CD4-positive, alpha-beta memory T cell (primary cell): ENCODE measurements at regions not wholly inside any gene's neighbourhood (a gene's known extent, or its start where the extent isn't known, plus 50 kb on each side); places are given as distances from the start of the nearest gene placed in this dataset.

Experiments
- CTCF ChIA-PET: fragments of 350-600 bp; sonication (Branson Sonifier 250); formaldehyde crosslinking; loops from one replicate; lab custom pipeline; 2021; ENCODE audit warnings: inconsistent platforms; ENCODE audit not compliant: partially characterized antibody; lab: Charles Lee
- POLR2A ChIA-PET: fragments of 350-600 bp; sonication (Branson Sonifier 250); formaldehyde crosslinking; loops from one replicate; lab custom pipeline; 2021; ENCODE audit not compliant: partially characterized antibody; lab: Charles Lee
- DNase-seq, 5 donors: peaks; one replicate each; pipeline versions ENCODE4 v3.0.0 to v3.0.0-alpha.2; 2020 to 2022; ENCODE audit warnings: mixed read lengths in 1 of 5
- H3K27ac ChIP-seq: one replicate; pipeline ENCODE4 v1.7.0; 2013; ENCODE audit warnings: low read depth, low read length
- H3K27me3 ChIP-seq: 2 replicates; pipeline ENCODE4 v1.7.0; 2013; ENCODE audit warnings: mild to moderate bottlenecking, low read length, moderate library complexity; ENCODE audit not compliant: insufficient read depth
- H3K36me3 ChIP-seq: 2 replicates; pipeline ENCODE4 v1.7.0; 2013; ENCODE audit warnings: mild to moderate bottlenecking, low read length, moderate library complexity; ENCODE audit not compliant: insufficient read depth
- H3K4me1 ChIP-seq: 2 replicates; pipeline ENCODE4 v1.7.0; 2013; ENCODE audit warnings: mild to moderate bottlenecking, low read length, moderate library complexity; ENCODE audit not compliant: insufficient read depth
- H3K4me3 ChIP-seq, 2 donors: one replicate each; pipeline ENCODE4 v1.7.0; 2013; ENCODE audit warnings: low read length in 2 of 2, mild to moderate bottlenecking in 1 of 2
- H3K9me3 ChIP-seq, 2 donors: one replicate each; pipeline ENCODE4 v1.7.0; 2013; ENCODE audit warnings: low read length in 2 of 2, control low read depth in 1 of 2; ENCODE audit not compliant: control insufficient read depth in 1 of 2
- H3K27ac Mint-ChIP-seq, 7 donors: one replicate each; pipeline ENCODE4 v1.8.0; 2020 to 2021; ENCODE audit warnings: mixed read lengths in 7 of 7, mild to moderate bottlenecking in 6 of 7, inconsistent platforms in 3 of 7, moderate library complexity in 3 of 7
- H3K27me3 Mint-ChIP-seq, 2 donors: one replicate each; pipeline ENCODE4 v1.8.0; 2020 to 2021; ENCODE audit warnings: mixed read lengths in 2 of 2
- H3K36me3 Mint-ChIP-seq, 2 donors: one replicate each; pipeline ENCODE4 v1.8.0; 2020 to 2021; ENCODE audit warnings: mixed read lengths in 2 of 2, inconsistent platforms in 1 of 2, mild to moderate bottlenecking in 1 of 2
- H3K4me1 Mint-ChIP-seq, 4 donors: one replicate each; pipeline ENCODE4 v1.8.0; 2020 to 2021; ENCODE audit warnings: mixed read lengths in 4 of 4, mild to moderate bottlenecking in 1 of 4
- H3K4me3 Mint-ChIP-seq, 8 donors: one replicate each; pipeline ENCODE4 v1.8.0; 2020 to 2021; ENCODE audit warnings: mixed read lengths in 8 of 8, mild to moderate bottlenecking in 7 of 8, moderate library complexity in 6 of 8, inconsistent platforms in 3 of 8
- H3K9me3 Mint-ChIP-seq, 8 donors: one replicate each; pipeline ENCODE4 v1.8.0; 2020 to 2021; ENCODE audit warnings: mixed read lengths in 8 of 8, mild to moderate bottlenecking in 5 of 8, inconsistent platforms in 3 of 8, moderate library complexity in 1 of 8
- intact Hi-C: fragments of 100-400 bp; cut with micrococcal nuclease; formaldehyde crosslinking; loops from one replicate; pipeline ENCODE4 v1.15.1; 2023

DNA sequence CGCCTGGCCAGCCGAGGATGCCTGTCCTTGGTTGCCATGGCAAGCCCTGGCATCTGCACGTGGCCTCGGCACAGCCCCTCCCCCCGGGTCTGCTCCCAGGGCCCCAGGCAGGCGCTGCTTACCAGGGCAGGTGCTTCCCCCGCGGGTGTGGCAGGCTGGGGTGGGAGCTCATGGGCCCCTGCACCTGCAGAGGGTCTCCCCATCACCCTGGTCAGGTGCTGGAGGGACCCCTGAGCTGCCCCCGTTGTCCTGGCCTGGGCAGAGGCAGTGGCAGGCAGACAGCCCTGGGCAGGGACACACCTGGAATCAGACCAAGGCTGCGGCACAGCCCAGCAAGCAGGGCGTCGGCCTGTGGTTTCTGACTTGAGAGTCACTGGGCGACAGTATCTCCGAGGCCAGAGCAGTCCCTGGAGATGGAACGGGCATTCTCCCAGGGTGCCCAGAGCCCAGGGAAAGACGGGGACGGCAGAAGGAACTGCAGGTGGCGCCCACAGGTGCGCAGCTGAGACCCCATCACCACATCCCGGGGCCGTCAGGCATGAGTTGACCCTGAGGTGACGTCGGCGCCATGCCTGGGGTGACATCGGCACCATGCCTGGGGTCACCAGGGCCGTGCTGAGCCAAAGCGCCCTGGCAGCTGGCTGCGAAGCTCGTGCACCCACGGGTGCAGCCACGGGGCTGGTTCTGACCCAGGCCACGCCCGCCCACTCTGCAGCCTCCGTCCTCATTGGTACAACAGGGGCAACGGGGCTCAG lies 56.1 kb upstream of the FBRSL1 start:
- no peaks in the 10 kb centered on the region for H3K36me3 ChIP-seq
- no peak overlapping the region for H3K27ac Mint-ChIP-seq
- peak overlapping the region in 1 of 8 donors; percentile 53 for H3K4me3 Mint-ChIP-seq
- CTCF ChIA-PET: no interaction called here
- no peaks in the 10 kb centered on the region for H3K27me3 ChIP-seq
- H3K9me3 ChIP-seq: no peaks in the 10 kb centered on the region
- H3K27me3 Mint-ChIP-seq: no peaks in the 10 kb centered on the region
- no peak overlapping the region for H3K4me3 ChIP-seq
- peaks cover 58% of the 10 kb centered on the region for H3K4me1 ChIP-seq
- POLR2A ChIA-PET: interaction anchor here (1.2 to 3.3 kb wide), 2 partner anchors 12 to 54 kb away, joined by 3 to 13 read pairs; no protein-coding TSS in a partner anchor
- H3K36me3 Mint-ChIP-seq: no peaks in the 10 kb centered on the region
- H3K27ac ChIP-seq: no peak overlapping the region
- DNase-seq: no peak
- H3K9me3 Mint-ChIP-seq: peaks cover 0 to 1% (median 0%) of the 10 kb centered on the region in 8 donors
- intact Hi-C loops: loop anchor here (5.0 kb wide), 1 partner anchor 58 kb away; the partner anchor contains the start of gene FBRSL1
- H3K4me1 Mint-ChIP-seq: peaks cover 24 to 69% (median 38%) of the 10 kb centered on the region in 4 donors

DNA sequence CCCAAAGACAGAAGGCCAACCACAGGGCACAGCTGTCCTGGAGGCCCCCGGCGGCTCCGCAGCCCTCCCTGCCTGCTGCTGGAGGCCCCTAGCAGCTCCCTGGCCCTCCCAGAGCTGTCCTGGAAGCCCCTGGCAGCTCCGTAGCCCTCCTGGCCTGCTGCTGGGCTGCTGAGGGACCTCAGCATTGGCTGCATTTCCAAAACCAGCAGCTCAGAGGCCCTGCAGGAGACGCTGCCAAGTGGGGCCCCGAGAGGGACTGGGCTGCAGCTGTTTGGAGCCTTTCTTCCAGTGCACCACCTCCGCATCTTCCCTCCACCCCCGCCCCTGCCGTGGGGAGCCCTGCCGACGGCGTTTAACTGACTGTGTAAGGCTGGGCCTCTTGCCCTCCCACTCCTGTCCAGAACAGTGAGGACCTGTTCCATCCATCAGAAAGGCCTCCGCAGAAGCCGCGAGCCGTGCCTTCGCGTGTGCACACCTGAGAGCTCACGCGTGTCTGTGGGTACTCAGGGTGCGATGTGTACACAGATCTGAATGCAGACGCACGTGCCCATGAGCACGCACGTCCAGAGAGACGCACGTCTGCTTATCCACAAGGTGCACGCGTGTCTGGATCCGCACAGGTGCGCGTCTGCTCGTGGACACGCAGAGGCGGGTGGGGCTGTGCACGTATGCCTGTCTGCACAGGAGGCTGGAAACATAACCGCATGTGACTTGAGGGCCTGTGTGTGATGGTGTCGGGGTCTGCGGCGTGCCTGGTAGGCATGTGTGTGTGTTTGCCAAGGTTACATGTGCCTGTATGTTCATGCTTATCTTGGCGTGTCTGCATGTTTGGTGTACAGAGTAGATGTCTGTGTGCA lies 57.0 kb upstream of the FBRSL1 start:
- intact Hi-C loops: loop anchor here (5.0 kb wide), 1 partner anchor 59 kb away; the partner anchor contains the start of gene FBRSL1
- Histone ChIP-seq H3K4me1 (peaks cover 54% of the 10 kb centered on the region), H3K4me3 (no peak overlapping the region), H3K9me3 (no peaks in the 10 kb centered on the region), H3K27me3 (no peaks in the 10 kb centered on the region), H3K36me3 (no peaks in the 10 kb centered on the region), H3K27ac (no peak overlapping the region)
- Mint-ChIP-seq H3K27me3 (no peaks in the 10 kb centered on the region), H3K27ac (peak overlapping the region in 1 of 7 donors; percentile 14), H3K4me1 (peaks cover 21 to 71% (median 35%) of the 10 kb centered on the region in 4 donors), H3K36me3 (no peaks in the 10 kb centered on the region), H3K4me3 (peak overlapping the region in 2 of 8 donors; percentile 17 to 70), H3K9me3 (peaks cover 0 to 1% (median 0%) of the 10 kb centered on the region in 8 donors)
- no peak for DNase-seq
- CTCF ChIA-PET: no interaction called here
- POLR2A ChIA-PET: interaction anchor here (1.2 to 3.3 kb wide), 3 partner anchors 12 to 56 kb away, joined by 3 to 13 read pairs (median 8); no protein-coding TSS in a partner anchor

DNA sequence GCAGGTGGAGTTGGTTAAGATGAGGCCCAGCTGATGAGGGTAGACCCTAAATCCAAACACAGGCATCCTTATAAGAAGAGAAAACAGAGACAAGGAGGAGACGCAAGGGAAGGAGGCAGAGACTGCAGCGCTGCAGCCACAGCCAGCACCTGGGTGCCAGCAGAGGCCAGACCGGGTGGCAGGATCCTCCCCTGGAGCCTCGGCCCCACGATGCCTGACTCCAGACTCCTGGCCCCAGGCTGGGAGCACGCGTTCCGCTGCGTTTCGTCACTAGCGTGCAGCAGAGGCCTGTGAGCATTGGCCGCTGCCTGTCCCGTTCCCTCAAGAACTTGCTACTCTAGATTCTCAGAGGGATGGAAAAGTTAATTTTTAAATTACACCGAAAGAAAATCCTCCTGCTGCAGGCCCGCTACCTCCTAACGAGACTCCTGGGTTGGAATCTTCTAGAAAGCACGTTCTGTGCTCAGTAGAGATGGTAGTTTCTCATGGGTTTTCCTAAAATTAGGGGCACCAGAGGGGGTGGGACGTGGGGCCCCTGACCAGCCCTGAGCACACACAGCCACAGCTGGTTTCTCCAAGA lies 57.7 kb upstream of the FBRSL1 start:
- intact Hi-C loops: loop anchor here (5.0 kb wide), 1 partner anchor 60 kb away; the partner anchor contains the start of gene FBRSL1

DNA sequence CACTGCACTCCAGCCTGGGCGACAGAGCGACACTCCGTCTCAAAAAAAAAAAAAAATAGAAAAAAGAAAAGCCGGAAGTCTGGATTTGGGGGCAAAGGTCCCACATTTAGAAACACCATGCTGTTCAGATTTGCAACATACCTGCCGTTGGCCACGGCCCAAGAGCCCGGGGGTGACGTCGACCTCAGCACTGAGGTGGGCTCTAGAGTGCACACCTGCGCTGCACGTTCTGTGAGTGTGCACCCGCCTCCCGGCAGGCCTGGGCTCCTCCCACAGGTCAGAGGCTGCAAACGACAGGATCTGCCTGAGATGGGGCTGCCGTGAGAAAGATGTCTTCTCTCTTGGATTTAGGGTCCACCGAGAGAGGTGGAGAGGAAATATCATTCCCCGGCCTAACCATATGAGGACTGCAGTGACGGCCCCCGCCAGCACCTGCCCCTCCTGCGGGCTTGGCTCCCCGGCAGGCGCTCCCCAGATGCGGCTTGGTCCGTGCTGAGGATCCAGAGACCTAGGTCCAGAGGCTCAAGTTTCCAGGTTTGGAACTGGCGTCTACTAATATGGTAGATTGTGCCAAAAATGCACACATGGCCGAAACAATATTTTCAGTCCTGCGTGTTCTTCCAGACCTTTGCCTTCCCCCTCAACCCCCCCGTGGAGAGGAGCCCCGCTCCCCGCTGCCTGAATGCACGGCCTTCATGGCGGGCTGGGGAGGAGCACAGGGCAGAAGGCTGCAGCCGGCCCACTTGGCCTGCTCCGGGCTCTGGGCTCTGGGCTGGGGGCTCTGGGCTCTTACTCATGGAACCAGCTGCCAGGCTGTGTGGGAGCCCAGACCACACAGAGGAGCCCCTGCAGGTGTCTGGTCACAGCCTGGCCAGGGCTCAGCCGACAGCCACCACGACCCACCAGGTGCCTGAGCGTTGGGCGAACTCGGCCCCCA lies 58.8 kb upstream of the FBRSL1 start:
- peak overlapping the region in 1 of 2 donors; percentile 23 for H3K4me3 ChIP-seq
- H3K27ac ChIP-seq: no peak overlapping the region
- POLR2A ChIA-PET: interaction anchor here (0.7 to 3.3 kb wide), 13 partner anchors 8 to 242 kb away, joined by 3 to 23 read pairs (median 5); partner anchors contain the start of gene FBRSL1
- CTCF ChIA-PET: interaction anchor here (0.8 to 3.9 kb wide), 8 partner anchors 10 to 183 kb away, joined by 3 to 29 read pairs (median 4); no protein-coding TSS in a partner anchor
- H3K9me3 ChIP-seq: no peaks in the 10 kb centered on the region
- peak overlapping the region in 1 of 7 donors; percentile 67 for H3K27ac Mint-ChIP-seq
- peak overlapping the region in 5 of 8 donors; percentile 65 to 86 (median 71) for H3K4me3 Mint-ChIP-seq
- no peaks in the 10 kb centered on the region for H3K36me3 Mint-ChIP-seq
- no peak for DNase-seq
- H3K27me3 ChIP-seq: no peaks in the 10 kb centered on the region
- intact Hi-C loops: loop anchor here (1.0 to 5.0 kb wide), 4 partner anchors 14 to 92 kb away; partner anchors contain the start of gene FBRSL1
- peaks cover 36% of the 10 kb centered on the region for H3K4me1 ChIP-seq
- H3K36me3 ChIP-seq: no peaks in the 10 kb centered on the region
- H3K9me3 Mint-ChIP-seq: peaks cover 0 to 1% (median 0%) of the 10 kb centered on the region in 8 donors
- peaks cover 17 to 55% (median 27%) of the 10 kb centered on the region in 4 donors for H3K4me1 Mint-ChIP-seq
- H3K27me3 Mint-ChIP-seq: no peaks in the 10 kb centered on the region

More for the DNA sequence above, 57.7 kb upstream of the FBRSL1 start:
- peaks cover 19 to 63% (median 33%) of the 10 kb centered on the region in 4 donors for H3K4me1 Mint-ChIP-seq
- no peaks in the 10 kb centered on the region for H3K9me3 ChIP-seq
- H3K36me3 Mint-ChIP-seq: no peaks in the 10 kb centered on the region
- CTCF ChIA-PET: no interaction called here
- peak overlapping the region in 1 of 8 donors; percentile 35 for H3K4me3 Mint-ChIP-seq
- DNase-seq: no peak
- peaks cover 47% of the 10 kb centered on the region for H3K4me1 ChIP-seq
- H3K27me3 ChIP-seq: no peaks in the 10 kb centered on the region
- H3K27ac ChIP-seq: no peak overlapping the region
- peaks cover 0 to 1% (median 0%) of the 10 kb centered on the region in 8 donors for H3K9me3 Mint-ChIP-seq
- no peaks in the 10 kb centered on the region for H3K27me3 Mint-ChIP-seq
- H3K27ac Mint-ChIP-seq: no peak overlapping the region
- no peak overlapping the region for H3K4me3 ChIP-seq
- H3K36me3 ChIP-seq: no peaks in the 10 kb centered on the region
- POLR2A ChIA-PET: interaction anchor here (1.1 to 3.3 kb wide), 3 partner anchors 13 to 57 kb away, joined by 5 to 13 read pairs (median 8); no protein-coding TSS in a partner anchor

DNA sequence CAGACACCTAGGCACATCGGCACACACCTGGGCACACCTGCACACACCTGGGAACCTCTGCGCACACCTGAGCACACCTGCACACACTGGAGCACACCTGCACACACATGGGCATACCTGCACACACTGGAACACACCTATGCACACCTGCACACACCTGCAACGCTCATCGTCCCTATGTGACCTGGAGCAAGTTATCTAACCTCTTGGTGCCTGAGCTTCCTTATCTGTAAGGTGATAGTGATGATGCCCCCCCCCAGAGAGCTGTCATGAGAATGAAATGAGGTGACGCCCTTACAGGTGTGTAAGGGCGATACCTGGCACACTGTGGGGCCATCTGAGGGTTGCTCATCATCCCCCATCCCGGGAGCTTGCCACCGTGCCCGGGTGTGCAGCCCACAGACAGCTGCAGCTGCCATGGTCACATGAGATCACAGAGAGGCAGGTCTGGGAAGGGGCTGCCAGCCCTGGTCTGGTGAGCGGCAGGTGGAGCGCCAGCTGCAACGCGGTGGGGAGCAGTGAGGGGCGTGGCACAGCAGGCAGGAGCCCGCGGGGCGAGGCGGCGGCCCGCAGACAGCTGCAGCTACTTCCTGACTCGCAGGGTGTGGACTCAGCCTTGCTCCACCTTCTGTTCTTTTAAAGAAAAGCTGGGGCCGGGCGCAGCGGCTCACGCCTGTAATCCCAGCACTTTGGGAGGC lies 59.9 kb upstream of the FBRSL1 start:
- Histone ChIP-seq H3K4me3 (peak overlapping the region in 1 of 2 donors; percentile 23), H3K27me3 (no peaks in the 10 kb centered on the region), H3K9me3 (no peaks in the 10 kb centered on the region), H3K27ac (no peak overlapping the region), H3K36me3 (no peaks in the 10 kb centered on the region), H3K4me1 (peaks cover 36% of the 10 kb centered on the region)
- POLR2A ChIA-PET: interaction anchor here (0.7 to 1.4 kb wide), 10 partner anchors 9 to 241 kb away, joined by 3 to 23 read pairs (median 4); partner anchors contain the start of gene FBRSL1
- H3K4me1 Mint-ChIP-seq: peaks cover 17 to 45% (median 24%) of the 10 kb centered on the region in 4 donors
- peaks cover 0 to 1% (median 0%) of the 10 kb centered on the region in 8 donors for H3K9me3 Mint-ChIP-seq
- H3K27ac Mint-ChIP-seq: peak overlapping the region in 6 of 7 donors; percentile 32 to 75 (median 66)
- H3K4me3 Mint-ChIP-seq: peak overlapping the region; percentile 36 to 86 (median 71)
- DNase-seq: peak; percentile 61 to 76 (median 72)
- intact Hi-C loops: loop anchor here (1.0 to 5.0 kb wide), 4 partner anchors 15 to 93 kb away; partner anchors contain the start of gene FBRSL1
- no peaks in the 10 kb centered on the region for H3K36me3 Mint-ChIP-seq
- CTCF ChIA-PET: interaction anchor here (0.6 to 3.9 kb wide), 11 partner anchors 10 to 282 kb away, joined by 3 to 29 read pairs (median 4); no protein-coding TSS in a partner anchor
- no peaks in the 10 kb centered on the region for H3K27me3 Mint-ChIP-seq
